Karpas-422 (cell line): ENCODE measurements at regions not wholly inside any gene's neighbourhood (a gene's known extent, or its start where the extent isn't known, plus 50 kb on each side); places are given as distances from the start of the nearest gene placed in this dataset.

Experiments
- DNase-seq: peaks from one replicate; pipeline ENCODE4 v3.0.0-alpha.2; 2015
- H2AFZ ChIP-seq: fragments of 200-600 bp; sonication (generic); 2 replicates; pipeline ENCODE4 v1.6.1; 2014; ENCODE audit warnings: antibody characterized with exemption, low read length, mixed read lengths
- H3K27ac ChIP-seq: fragments of 200-600 bp; sonication (generic); 2 replicates; pipeline ENCODE4 v1.5.1; 2014; ENCODE audit warnings: mild to moderate bottlenecking, low read length, moderate library complexity
- H3K27me3 ChIP-seq: fragments of 200-600 bp; sonication (generic); 2 replicates; pipeline ENCODE4 v1.6.1; 2014; ENCODE audit warnings: low read length, mixed read lengths
- H3K36me3 ChIP-seq: fragments of 200-600 bp; sonication (generic); 2 replicates; pipeline ENCODE4 v1.6.1; 2014; ENCODE audit warnings: low read length, mixed read lengths; ENCODE audit not compliant: insufficient read depth
- H3K4me1 ChIP-seq: fragments of 200-600 bp; sonication (generic); 2 replicates; pipeline ENCODE4 v1.6.1; 2014; ENCODE audit warnings: mild to moderate bottlenecking, low read length, mixed read lengths
- H3K4me2 ChIP-seq: fragments of 200-600 bp; sonication (generic); 2 replicates; pipeline ENCODE4 v1.6.1; 2014; ENCODE audit warnings: low read length, low read depth, mild to moderate bottlenecking; ENCODE audit not compliant: poor library complexity, severe bottlenecking
- H3K4me3 ChIP-seq: fragments of 200-600 bp; sonication (generic); 2 replicates; pipeline ENCODE4 v1.5.1; 2014; ENCODE audit warnings: mild to moderate bottlenecking, antibody characterized with exemption, low read length, mixed read lengths
- H3K79me2 ChIP-seq: fragments of 200-600 bp; sonication (generic); 2 replicates; pipeline ENCODE4 v1.6.1; 2014; ENCODE audit warnings: mild to moderate bottlenecking, low read length, mixed read lengths
- H3K9ac ChIP-seq: fragments of 200-600 bp; sonication (generic); 2 replicates; pipeline ENCODE4 v1.6.0; 2014; ENCODE audit warnings: low read length
- H3K9me2 ChIP-seq: fragments of 200-600 bp; sonication (generic), shearing (Covaris generic); replicated peaks from 2 replicates; pipeline ENCODE4 v1.6.0; 2014; ENCODE audit warnings: mild to moderate bottlenecking, low read length, moderate library complexity; ENCODE audit not compliant: insufficient read depth
- H3K9me3 ChIP-seq: fragments of 300-700, 200-600 bp; sonication (generic); 2 replicates; pipeline ENCODE4 v1.6.1; 2014; ENCODE audit warnings: low read length, mixed read lengths
- H4K20me1 ChIP-seq: fragments of 200-600 bp; sonication (generic); 2 replicates; pipeline ENCODE4 v1.6.1; 2014; ENCODE audit warnings: mild to moderate bottlenecking, antibody characterized with exemption, low read length, low read depth; ENCODE audit not compliant: insufficient read depth

GRCh38 chr2:190789074-190790004, 91.3 kb upstream of the GLS start:
- no peaks in the 10 kb centered on the region for H3K79me2 ChIP-seq
- DNase-seq: no peak
- H3K9me2 ChIP-seq: no peaks in the 10 kb centered on the region
- H4K20me1 ChIP-seq: no peaks in the 10 kb centered on the region
- H3K27me3 ChIP-seq: no peaks in the 10 kb centered on the region
- no peaks in the 10 kb centered on the region for H3K36me3 ChIP-seq
- no peaks in the 10 kb centered on the region for H3K9me3 ChIP-seq
- no peak overlapping the region for H3K9ac ChIP-seq
- H3K4me1 ChIP-seq: no peaks in the 10 kb centered on the region
- no peak overlapping the region for H3K4me2 ChIP-seq
- no peak overlapping the region for H3K27ac ChIP-seq
- H3K4me3 ChIP-seq: no peak overlapping the region
- H2AFZ ChIP-seq: no peak overlapping the region

- H2AFZ ChIP-seq: no peak overlapping the region
- H3K4me2 ChIP-seq: no peak overlapping the region
- H4K20me1 ChIP-seq: no peaks in the 10 kb centered on the region
- no peak overlapping the region for H3K4me3 ChIP-seq
- H3K27me3 ChIP-seq: no peaks in the 10 kb centered on the region
- no peak for DNase-seq
- H3K9me2 ChIP-seq: no peaks in the 10 kb centered on the region
- H3K4me1 ChIP-seq: no peaks in the 10 kb centered on the region
- no peaks in the 10 kb centered on the region for H3K36me3 ChIP-seq
- H3K9ac ChIP-seq: no peak overlapping the region
- H3K9me3 ChIP-seq: no peaks in the 10 kb centered on the region
- no peaks in the 10 kb centered on the region for H3K79me2 ChIP-seq
- no peak overlapping the region for H3K27ac ChIP-seq
These were observed 89.2 kb upstream of the GLS start for GRCh38 chr2:190791347-190791975.

GRCh38 chr2:190791976-190792575, 88.5 kb upstream of the GLS start:
- Histone ChIP-seq H3K36me3 (no peaks in the 10 kb centered on the region), H3K79me2 (no peaks in the 10 kb centered on the region), H4K20me1 (no peaks in the 10 kb centered on the region), H3K4me3 (no peak overlapping the region), H3K27me3 (no peaks in the 10 kb centered on the region), H3K27ac (no peak overlapping the region), H3K4me1 (no peaks in the 10 kb centered on the region), H3K9me2 (no peaks in the 10 kb centered on the region), H2AFZ (no peak overlapping the region), H3K9me3 (no peaks in the 10 kb centered on the region), H3K4me2 (no peak overlapping the region), H3K9ac (no peak overlapping the region)
- no peak for DNase-seq

GRCh38 chr2:190792956-190793888, 87.4 kb upstream of the GLS start:
- H4K20me1 ChIP-seq: no peaks in the 10 kb centered on the region
- H3K9ac ChIP-seq: no peak overlapping the region
- no peaks in the 10 kb centered on the region for H3K36me3 ChIP-seq
- H3K27ac ChIP-seq: no peak overlapping the region
- H3K4me3 ChIP-seq: no peak overlapping the region
- DNase-seq: no peak
- no peaks in the 10 kb centered on the region for H3K9me3 ChIP-seq
- no peaks in the 10 kb centered on the region for H3K79me2 ChIP-seq
- H3K9me2 ChIP-seq: no peaks in the 10 kb centered on the region
- H2AFZ ChIP-seq: no peak overlapping the region
- H3K4me2 ChIP-seq: no peak overlapping the region
- no peaks in the 10 kb centered on the region for H3K4me1 ChIP-seq
- H3K27me3 ChIP-seq: no peaks in the 10 kb centered on the region

- H3K79me2 ChIP-seq: no peaks in the 10 kb centered on the region
- no peak overlapping the region for H2AFZ ChIP-seq
- H3K9me3 ChIP-seq: no peaks in the 10 kb centered on the region
- no peak overlapping the region for H3K9ac ChIP-seq
- H3K36me3 ChIP-seq: no peaks in the 10 kb centered on the region
- H3K4me2 ChIP-seq: no peak overlapping the region
- no peaks in the 10 kb centered on the region for H4K20me1 ChIP-seq
- no peaks in the 10 kb centered on the region for H3K27me3 ChIP-seq
- no peak for DNase-seq
- no peak overlapping the region for H3K4me3 ChIP-seq
- no peak overlapping the region for H3K27ac ChIP-seq
- H3K4me1 ChIP-seq: no peaks in the 10 kb centered on the region
- no peaks in the 10 kb centered on the region for H3K9me2 ChIP-seq
These were observed 86.2 kb upstream of the GLS start for GRCh38 chr2:190794377-190794776.

GRCh38 chr2:190794790-190795189, 85.8 kb upstream of the GLS start:
- no peak overlapping the region for H3K9ac ChIP-seq
- H3K4me3 ChIP-seq: no peak overlapping the region
- H3K36me3 ChIP-seq: no peaks in the 10 kb centered on the region
- H3K9me3 ChIP-seq: no peaks in the 10 kb centered on the region
- no peak overlapping the region for H3K27ac ChIP-seq
- H3K27me3 ChIP-seq: no peaks in the 10 kb centered on the region
- no peak for DNase-seq
- no peaks in the 10 kb centered on the region for H4K20me1 ChIP-seq
- no peaks in the 10 kb centered on the region for H3K9me2 ChIP-seq
- no peaks in the 10 kb centered on the region for H3K79me2 ChIP-seq
- H2AFZ ChIP-seq: no peak overlapping the region
- no peaks in the 10 kb centered on the region for H3K4me1 ChIP-seq
- no peak overlapping the region for H3K4me2 ChIP-seq

- H3K4me2 ChIP-seq: no peak overlapping the region
- H3K9me2 ChIP-seq: no peaks in the 10 kb centered on the region
- no peak for DNase-seq
These were observed 84.9 kb upstream of the GLS start for GRCh38 chr2:190795686-190796085.

More at GRCh38 chr2:190795686-190796085, 84.9 kb upstream of the GLS start:
- H4K20me1 ChIP-seq: no peaks in the 10 kb centered on the region
- H2AFZ ChIP-seq: no peak overlapping the region
- H3K4me1 ChIP-seq: no peaks in the 10 kb centered on the region
- H3K4me3 ChIP-seq: no peak overlapping the region
- H3K27ac ChIP-seq: no peak overlapping the region
- H3K79me2 ChIP-seq: no peaks in the 10 kb centered on the region
- H3K9me3 ChIP-seq: no peaks in the 10 kb centered on the region
- H3K27me3 ChIP-seq: no peaks in the 10 kb centered on the region
- H3K9ac ChIP-seq: no peak overlapping the region
- no peaks in the 10 kb centered on the region for H3K36me3 ChIP-seq
